DND-41 (cell line): ENCODE measurements at regions not wholly inside any gene's neighbourhood (a gene's known extent, or its start where the extent isn't known, plus 50 kb on each side); places are given as distances from the start of the nearest gene placed in this dataset.

Experiments used
- CTCF ChIP-seq: IDR thresholded peaks from 2 replicates; pipeline ENCODE4 v1.5.1; 2012; ENCODE audit warnings: borderline replicate concordance, low read length, moderate library complexity, mild to moderate bottlenecking; ENCODE audit not compliant: poor library complexity, severe bottlenecking; ENCODE audit errors: extremely low read depth
- EZH2 ChIP-seq: IDR thresholded peaks from 3 replicates; pipeline ENCODE4 v1.6.1; 2012; ENCODE audit warnings: borderline replicate concordance, low read depth, mild to moderate bottlenecking, moderate library complexity, low read length, inconsistent platforms; ENCODE audit not compliant: severe bottlenecking

- TF ChIP-seq CTCF = no peak
- TF ChIP-seq EZH2 = no peak
Observed at GRCh38 chr6:144575327-144575726, 290.2 kb downstream of the UTRN start.
